Neural cell (in vitro differentiated cells): ENCODE measurements at regions not wholly inside any gene's neighbourhood (a gene's known extent, or its start where the extent isn't known, plus 50 kb on each side); places are given as distances from the start of the nearest gene placed in this dataset.

ENCODE experiments used
- H2AFZ ChIP-seq: fragments of 200-600, 300-800 bp; sonication (generic), shearing (Covaris generic); 2 replicates; pipeline ENCODE4 v1.6.0; 2014; ENCODE audit warnings: low read depth, mild to moderate bottlenecking, antibody characterized with exemption, low read length, moderate library complexity
- H3F3A ChIP-seq: fragments of 200-600 bp; shearing (Covaris generic); 2 replicates; pipeline ENCODE4 v1.6.1; 2016; ENCODE audit warnings: mild to moderate bottlenecking, moderate library complexity, mixed read lengths, antibody characterized with exemption, low read length; ENCODE audit not compliant: insufficient read depth, poor library complexity, severe bottlenecking
- H3K27ac ChIP-seq: fragments of 200-600, 300-800 bp; sonication (generic), shearing (Covaris generic); 2 replicates; pipeline ENCODE4 v1.5.1; 2014; ENCODE audit warnings: mild to moderate bottlenecking, low read length, moderate library complexity
- H3K27me3 ChIP-seq: fragments of 300-800, 200-600 bp; sonication (generic), shearing (Covaris generic); 2 replicates; pipeline ENCODE4 v1.6.0; 2014; ENCODE audit warnings: mild to moderate bottlenecking, low read depth, low read length, moderate library complexity; ENCODE audit not compliant: insufficient read depth
- H3K36me3 ChIP-seq: fragments of 300-800, 200-600 bp; sonication (generic), shearing (Covaris generic); 2 replicates; pipeline ENCODE4 v1.5.1; 2014; ENCODE audit warnings: mild to moderate bottlenecking, antibody characterized with exemption, low read length, moderate library complexity; ENCODE audit not compliant: insufficient read depth
- H3K4me2 ChIP-seq: fragments of 300-800, 200-600 bp; sonication (generic), shearing (Covaris generic); 2 replicates; pipeline ENCODE4 v1.6.0; 2014; ENCODE audit warnings: mild to moderate bottlenecking, low read length
- H3K4me3 ChIP-seq: fragments of 300-800, 200-600 bp; sonication (generic), shearing (Covaris generic); 2 replicates; pipeline ENCODE4 v1.5.1; 2014; ENCODE audit warnings: mild to moderate bottlenecking, low read length, moderate library complexity
- H3K79me2 ChIP-seq: fragments of 200-600 bp; shearing (Covaris generic); replicated peaks from 2 replicates; pipeline ENCODE4 v1.6.0; 2014; ENCODE audit warnings: mild to moderate bottlenecking, low read length, moderate library complexity; ENCODE audit not compliant: insufficient read depth
- H3K9ac ChIP-seq: fragments of 300-800, 200-600 bp; sonication (generic), shearing (Covaris generic); 2 replicates; pipeline ENCODE4 v1.6.1; 2016; ENCODE audit warnings: mild to moderate bottlenecking, low read length, mixed read lengths
- H3K9me2 ChIP-seq: fragments of 200-600 bp; shearing (Covaris generic); 2 replicates; pipeline ENCODE4 v1.6.1; 2016; ENCODE audit warnings: mild to moderate bottlenecking, low read length, mixed read lengths; ENCODE audit not compliant: insufficient read depth
- H3K9me3 ChIP-seq: fragments of 200-600, 300-800 bp; sonication (generic), shearing (Covaris generic); 2 replicates; pipeline ENCODE4 v1.6.1; 2016; ENCODE audit warnings: mild to moderate bottlenecking, mixed run types, low read length, moderate library complexity, mixed read lengths
- H4K20me1 ChIP-seq: fragments of 200-600 bp; shearing (Covaris generic); 2 replicates; pipeline ENCODE4 v1.6.1; 2016; ENCODE audit warnings: mild to moderate bottlenecking, mixed run types; ENCODE audit not compliant: insufficient read depth
- CTCF ChIP-seq: fragments of 450-650 bp; IDR thresholded peaks from 2 replicates; pipeline ENCODE4 v1.5.1; 2014; ENCODE audit warnings: antibody characterized with exemption, mild to moderate bottlenecking, moderate library complexity; ENCODE audit not compliant: poor library complexity, severe bottlenecking
- EP300 ChIP-seq: fragments of 450-650 bp; conservative IDR thresholded peaks from 2 replicates; pipeline ENCODE4 v1.6.1; 2014; ENCODE audit warnings: antibody characterized with exemption, mild to moderate bottlenecking, moderate library complexity; ENCODE audit not compliant: poor library complexity, severe bottlenecking
- EZH2 ChIP-seq: fragments of 200-600, 300-800 bp; shearing (Covaris generic), sonication (generic); IDR thresholded peaks from 2 replicates; pipeline ENCODE4 v1.6.1; 2014; ENCODE audit warnings: antibody characterized with exemption, low read length, borderline replicate concordance, mild to moderate bottlenecking; ENCODE audit not compliant: insufficient read depth, poor library complexity, severe bottlenecking
- MXI1 ChIP-seq: fragments of 450-650 bp; conservative IDR thresholded peaks from 2 replicates; pipeline ENCODE4 v1.6.1; 2014; ENCODE audit warnings: antibody characterized with exemption, mild to moderate bottlenecking; ENCODE audit not compliant: poor library complexity, severe bottlenecking
- POLR2AphosphoS5 ChIP-seq: IDR thresholded peaks from 2 replicates; pipeline ENCODE4 v1.6.1; 2012
- RAD21 ChIP-seq: fragments of 450-650 bp; conservative IDR thresholded peaks from 2 replicates; pipeline ENCODE4 v1.6.1; 2014; ENCODE audit warnings: antibody characterized with exemption, mild to moderate bottlenecking, moderate library complexity
- SMC3 ChIP-seq: fragments of 450-650 bp; conservative IDR thresholded peaks from 2 replicates; pipeline ENCODE4 v1.6.1; 2014; ENCODE audit warnings: antibody characterized with exemption, mild to moderate bottlenecking, moderate library complexity; ENCODE audit not compliant: poor library complexity
- TAF1 ChIP-seq: IDR thresholded peaks from 2 replicates; pipeline ENCODE4 v1.6.1; 2012; ENCODE audit warnings: low read depth
- TF ChIP-seq, protein P1 (sequence below): IDR thresholded peaks from 2 replicates; pipeline ENCODE4 v1.6.1; 2012; ENCODE audit warnings: borderline replicate concordance

GRCh38 chr21:35857095-35857494, 203.2 kb downstream of the SETD4 start:
- no peak overlapping the region for H3K9ac ChIP-seq
- H3K27me3 ChIP-seq: no peaks in the 10 kb centered on the region
- H3K79me2 ChIP-seq: no peaks in the 10 kb centered on the region
- H3K4me3 ChIP-seq: no peak overlapping the region
- no peak for TF ChIP-seq EP300
- TF ChIP-seq TAF1: no peak
- TF ChIP-seq, protein P1, sequence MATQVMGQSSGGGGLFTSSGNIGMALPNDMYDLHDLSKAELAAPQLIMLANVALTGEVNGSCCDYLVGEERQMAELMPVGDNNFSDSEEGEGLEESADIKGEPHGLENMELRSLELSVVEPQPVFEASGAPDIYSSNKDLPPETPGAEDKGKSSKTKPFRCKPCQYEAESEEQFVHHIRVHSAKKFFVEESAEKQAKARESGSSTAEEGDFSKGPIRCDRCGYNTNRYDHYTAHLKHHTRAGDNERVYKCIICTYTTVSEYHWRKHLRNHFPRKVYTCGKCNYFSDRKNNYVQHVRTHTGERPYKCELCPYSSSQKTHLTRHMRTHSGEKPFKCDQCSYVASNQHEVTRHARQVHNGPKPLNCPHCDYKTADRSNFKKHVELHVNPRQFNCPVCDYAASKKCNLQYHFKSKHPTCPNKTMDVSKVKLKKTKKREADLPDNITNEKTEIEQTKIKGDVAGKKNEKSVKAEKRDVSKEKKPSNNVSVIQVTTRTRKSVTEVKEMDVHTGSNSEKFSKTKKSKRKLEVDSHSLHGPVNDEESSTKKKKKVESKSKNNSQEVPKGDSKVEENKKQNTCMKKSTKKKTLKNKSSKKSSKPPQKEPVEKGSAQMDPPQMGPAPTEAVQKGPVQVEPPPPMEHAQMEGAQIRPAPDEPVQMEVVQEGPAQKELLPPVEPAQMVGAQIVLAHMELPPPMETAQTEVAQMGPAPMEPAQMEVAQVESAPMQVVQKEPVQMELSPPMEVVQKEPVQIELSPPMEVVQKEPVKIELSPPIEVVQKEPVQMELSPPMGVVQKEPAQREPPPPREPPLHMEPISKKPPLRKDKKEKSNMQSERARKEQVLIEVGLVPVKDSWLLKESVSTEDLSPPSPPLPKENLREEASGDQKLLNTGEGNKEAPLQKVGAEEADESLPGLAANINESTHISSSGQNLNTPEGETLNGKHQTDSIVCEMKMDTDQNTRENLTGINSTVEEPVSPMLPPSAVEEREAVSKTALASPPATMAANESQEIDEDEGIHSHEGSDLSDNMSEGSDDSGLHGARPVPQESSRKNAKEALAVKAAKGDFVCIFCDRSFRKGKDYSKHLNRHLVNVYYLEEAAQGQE: no peak
- TF ChIP-seq POLR2AphosphoS5: no peak
- TF ChIP-seq SMC3: no peak
- no peak for TF ChIP-seq EZH2
- no peak for TF ChIP-seq CTCF
- TF ChIP-seq MXI1: no peak
- TF ChIP-seq RAD21: no peak
- H3K27ac ChIP-seq: no peak overlapping the region
- no peaks in the 10 kb centered on the region for H3K36me3 ChIP-seq
- no peak overlapping the region for H2AFZ ChIP-seq
- no peaks in the 10 kb centered on the region for H3F3A ChIP-seq
- no peaks in the 10 kb centered on the region for H4K20me1 ChIP-seq
- H3K4me2 ChIP-seq: no peak overlapping the region
- no peaks in the 10 kb centered on the region for H3K9me2 ChIP-seq
- H3K9me3 ChIP-seq: no peaks in the 10 kb centered on the region

DNA sequence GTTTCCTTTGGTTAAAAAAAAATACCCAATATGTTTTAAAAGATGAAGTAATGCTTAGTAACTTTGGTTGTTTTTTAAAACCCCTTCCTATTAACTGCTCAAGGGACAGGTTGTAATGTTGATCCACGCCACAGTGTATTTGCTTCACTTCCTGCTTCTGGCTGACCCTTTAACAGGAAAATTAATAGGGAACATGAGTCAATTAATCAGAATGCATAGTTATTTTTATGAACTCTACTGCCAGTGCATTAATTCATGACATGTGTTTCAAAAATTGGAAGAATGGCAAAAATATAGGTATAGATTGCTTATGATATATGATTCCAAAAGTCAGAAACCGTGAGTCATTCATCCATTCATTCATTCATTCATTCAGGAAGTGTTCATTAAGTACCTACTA, 204.8 kb downstream of the SETD4 start:
- Histone ChIP-seq H4K20me1 (no peaks in the 10 kb centered on the region), H3K36me3 (no peaks in the 10 kb centered on the region), H3K9me3 (no peaks in the 10 kb centered on the region), H3K4me2 (no peak overlapping the region), H3F3A (no peaks in the 10 kb centered on the region), H3K9ac (no peak overlapping the region), H3K4me3 (no peak overlapping the region), H2AFZ (no peak overlapping the region), H3K79me2 (no peaks in the 10 kb centered on the region), H3K9me2 (no peaks in the 10 kb centered on the region), H3K27me3 (no peaks in the 10 kb centered on the region), H3K27ac (no peak overlapping the region)
- TF ChIP-seq EP300 (no peak), CTCF (no peak), SMC3 (no peak), RAD21 (no peak), POLR2AphosphoS5 (no peak), EZH2 (no peak), MXI1 (no peak), TAF1 (no peak)
- TF ChIP-seq, protein P1: no peak
